ENCODE measurements at regions not wholly inside any gene's neighbourhood (a gene's known extent, or its start where the extent isn't known, plus 50 kb on each side); places are given as distances from the start of the nearest gene placed in this dataset.

DNA sequence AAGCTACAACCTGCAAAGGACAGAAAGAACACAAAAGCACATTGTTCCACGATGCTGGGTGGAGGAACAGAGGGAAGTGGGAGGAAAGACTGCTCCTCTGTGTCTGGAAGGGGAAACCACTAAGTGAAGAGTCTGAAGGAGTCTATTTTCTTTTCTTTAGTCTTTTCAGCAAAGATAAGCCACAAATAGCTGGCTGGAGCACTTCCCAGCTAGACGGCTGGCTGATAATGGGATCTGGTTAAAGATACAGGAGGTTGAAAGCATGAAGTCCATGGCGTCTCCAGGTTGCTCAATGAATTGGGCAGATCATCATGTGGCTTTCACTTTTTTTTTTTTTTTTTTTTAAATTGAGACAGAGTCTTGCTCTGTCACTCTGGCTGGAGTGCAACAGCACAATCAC, 154.0 kb upstream of the KCNG1 start:
- no peak overlapping the region for H3K4me3 ChIP-seq
- TF ChIP-seq, protein P1, sequence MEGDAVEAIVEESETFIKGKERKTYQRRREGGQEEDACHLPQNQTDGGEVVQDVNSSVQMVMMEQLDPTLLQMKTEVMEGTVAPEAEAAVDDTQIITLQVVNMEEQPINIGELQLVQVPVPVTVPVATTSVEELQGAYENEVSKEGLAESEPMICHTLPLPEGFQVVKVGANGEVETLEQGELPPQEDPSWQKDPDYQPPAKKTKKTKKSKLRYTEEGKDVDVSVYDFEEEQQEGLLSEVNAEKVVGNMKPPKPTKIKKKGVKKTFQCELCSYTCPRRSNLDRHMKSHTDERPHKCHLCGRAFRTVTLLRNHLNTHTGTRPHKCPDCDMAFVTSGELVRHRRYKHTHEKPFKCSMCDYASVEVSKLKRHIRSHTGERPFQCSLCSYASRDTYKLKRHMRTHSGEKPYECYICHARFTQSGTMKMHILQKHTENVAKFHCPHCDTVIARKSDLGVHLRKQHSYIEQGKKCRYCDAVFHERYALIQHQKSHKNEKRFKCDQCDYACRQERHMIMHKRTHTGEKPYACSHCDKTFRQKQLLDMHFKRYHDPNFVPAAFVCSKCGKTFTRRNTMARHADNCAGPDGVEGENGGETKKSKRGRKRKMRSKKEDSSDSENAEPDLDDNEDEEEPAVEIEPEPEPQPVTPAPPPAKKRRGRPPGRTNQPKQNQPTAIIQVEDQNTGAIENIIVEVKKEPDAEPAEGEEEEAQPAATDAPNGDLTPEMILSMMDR (IDR thresholded peaks at IDR 0.05), result no peak
- TF ChIP-seq EP300 (IDR thresholded peaks at IDR 0.05), result no peak
- intact Hi-C loops (cut with DNase I), result no loop called here
- no peak overlapping the region for H3K27ac ChIP-seq
- peaks cover 1% of the 10 kb centered on the region for H3K4me1 ChIP-seq (ENCODE audit: insufficient read depth)
- 9 to 15% (median 10%) methylated on average over 3 of the region's 3 CpGs for WGBS, 3 donors
- H3K9me3 ChIP-seq, result no peaks in the 10 kb centered on the region
- H3K36me3 ChIP-seq, result no peaks in the 10 kb centered on the region
- no peaks in the 10 kb centered on the region for H3K27me3 ChIP-seq
- DNase-seq, result no peak

DNA sequence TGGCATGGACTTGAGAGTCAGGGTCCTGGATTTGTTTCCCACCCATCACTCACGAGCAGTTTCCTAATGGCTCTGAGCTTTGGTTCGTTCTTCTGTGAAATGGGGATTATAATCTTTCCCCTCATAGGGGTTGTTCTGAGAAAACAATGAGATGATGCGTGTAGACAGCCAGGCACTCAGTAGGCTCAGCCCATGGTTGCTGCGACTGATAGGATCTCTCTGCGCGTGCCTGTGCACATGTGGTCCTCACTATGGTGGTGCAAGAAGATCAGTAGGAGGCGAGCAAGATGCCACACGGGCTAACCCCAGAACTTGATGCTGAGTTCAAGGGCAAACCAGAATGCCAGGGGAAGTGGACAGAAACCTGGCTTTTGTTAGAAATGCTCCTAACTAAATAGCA, 153.5 kb upstream of the KCNG1 start:
- DNase-seq, result no peak
- Histone ChIP-seq H3K4me3 (no peak overlapping the region), H3K4me1 (ENCODE audit: insufficient read depth) (peaks cover 1% of the 10 kb centered on the region), H3K9me3 (no peaks in the 10 kb centered on the region), H3K27me3 (no peaks in the 10 kb centered on the region), H3K27ac (no peak overlapping the region), H3K36me3 (no peaks in the 10 kb centered on the region)
- 68 to 75% (median 69%) methylated on average over 8 of the region's 8 CpGs for WGBS, 3 donors
- intact Hi-C loops (cut with DNase I), result no loop called here
- TF ChIP-seq EP300 (IDR thresholded peaks at IDR 0.05) (no peak), POLR2A (IDR thresholded peaks at IDR 0.05) (no peak)
- TF ChIP-seq, protein P1 (IDR thresholded peaks at IDR 0.05), result no peak

DNA sequence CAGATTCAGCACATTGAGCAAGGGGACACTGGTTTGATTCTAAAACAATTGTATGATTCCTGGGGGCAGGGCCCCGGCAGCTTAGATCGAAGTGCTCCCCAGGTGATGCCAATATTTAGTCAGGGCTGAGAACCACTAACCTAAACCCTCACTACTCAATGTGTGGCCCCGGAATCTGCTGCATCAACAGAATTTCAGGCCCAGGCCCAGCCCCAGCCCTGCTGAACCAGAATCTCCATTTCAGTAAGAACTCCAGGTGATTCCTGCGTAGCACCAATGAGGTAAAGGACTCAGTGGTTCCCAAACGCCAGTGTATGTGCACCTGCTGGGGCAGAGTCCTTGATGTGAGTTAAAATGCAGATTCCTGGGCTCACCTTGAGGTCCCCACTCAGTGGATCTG, 152.8 kb upstream of the KCNG1 start:
- Histone ChIP-seq H3K9me3 (no peaks in the 10 kb centered on the region), H3K36me3 (no peaks in the 10 kb centered on the region), H3K27me3 (no peaks in the 10 kb centered on the region), H3K4me1 (ENCODE audit: insufficient read depth) (peaks cover 1% of the 10 kb centered on the region), H3K27ac (no peak overlapping the region), H3K4me3 (no peak overlapping the region)
- intact Hi-C loops (cut with DNase I), result no loop called here
- TF ChIP-seq POLR2A (IDR thresholded peaks at IDR 0.05), result no peak
- TF ChIP-seq EP300 (IDR thresholded peaks at IDR 0.05), result no peak
- TF ChIP-seq, protein P1 (IDR thresholded peaks at IDR 0.05), result no peak
- no peak for DNase-seq
- WGBS, 3 donors, result 86 to 93% (median 87%) methylated on average over 5 of the region's 5 CpGs

DNA sequence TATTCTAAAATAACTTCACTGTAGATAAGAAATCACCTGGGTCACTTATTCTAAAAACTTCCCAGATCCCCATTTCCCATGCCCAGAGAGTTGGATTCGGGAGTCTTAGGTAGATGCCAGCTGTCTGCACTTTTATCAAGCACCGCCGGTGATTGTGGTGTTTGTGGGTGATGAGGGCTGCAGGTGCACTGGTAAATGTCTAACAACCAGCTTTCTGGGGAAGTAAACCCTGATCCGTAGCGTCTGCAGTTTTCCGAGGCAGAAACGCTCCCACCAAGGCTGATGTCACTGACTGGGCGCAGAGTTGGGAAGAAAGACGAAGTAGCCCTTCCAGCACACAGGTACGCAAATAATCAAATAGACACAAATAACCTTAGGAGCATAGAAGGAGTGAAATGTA, 152.2 kb upstream of the KCNG1 start:
- Histone ChIP-seq H3K9me3 (no peaks in the 10 kb centered on the region), H3K27me3 (no peaks in the 10 kb centered on the region), H3K27ac (no peak overlapping the region), H3K4me1 (ENCODE audit: insufficient read depth) (peaks cover 1% of the 10 kb centered on the region), H3K36me3 (no peaks in the 10 kb centered on the region), H3K4me3 (no peak overlapping the region)
- 88 to 91% (median 90%) methylated on average over 10 of the region's 10 CpGs for WGBS, 3 donors
- intact Hi-C loops (cut with DNase I), result no loop called here
- no peak for DNase-seq
- TF ChIP-seq, protein P1 (IDR thresholded peaks at IDR 0.05), result no peak
- TF ChIP-seq EP300 (IDR thresholded peaks at IDR 0.05) (no peak), POLR2A (IDR thresholded peaks at IDR 0.05) (no peak)

DNA sequence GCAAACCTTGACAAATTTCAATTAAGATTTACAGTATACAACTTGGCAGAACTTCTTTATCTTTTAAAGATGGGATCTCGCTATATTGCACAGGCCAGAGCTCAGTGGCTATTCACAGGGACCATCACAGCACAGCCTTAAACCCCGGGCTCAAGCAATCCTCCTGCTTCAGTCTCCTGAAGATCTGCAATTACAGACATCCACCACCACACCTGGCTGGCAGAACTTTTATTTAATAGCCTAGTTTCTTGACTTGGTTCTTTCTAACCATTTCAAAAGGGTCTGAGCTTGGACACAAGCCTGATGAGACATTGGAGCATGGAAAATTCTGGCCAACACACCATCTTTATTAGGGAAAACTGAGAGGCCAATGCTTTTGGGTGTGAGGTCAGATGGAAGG, 151.6 kb upstream of the KCNG1 start:
- 79 to 87% (median 84%) methylated on average over 2 of the region's 2 CpGs for WGBS, 3 donors
- H3K9me3 ChIP-seq, result no peaks in the 10 kb centered on the region
- H3K27me3 ChIP-seq, result no peaks in the 10 kb centered on the region
- H3K4me3 ChIP-seq, result no peak overlapping the region
- peaks cover 1% of the 10 kb centered on the region for H3K4me1 ChIP-seq (ENCODE audit: insufficient read depth)
- TF ChIP-seq POLR2A (IDR thresholded peaks at IDR 0.05), result no peak
- no peak for TF ChIP-seq EP300 (IDR thresholded peaks at IDR 0.05)
- TF ChIP-seq, protein P1 (IDR thresholded peaks at IDR 0.05), result no peak
- no peaks in the 10 kb centered on the region for H3K36me3 ChIP-seq
- H3K27ac ChIP-seq, result no peak overlapping the region
- DNase-seq, result no peak
- intact Hi-C loops (cut with DNase I), result no loop called here
